GM21381 (cell line): ENCODE measurements at regions not wholly inside any gene's neighbourhood (a gene's known extent, or its start where the extent isn't known, plus 50 kb on each side); places are given as distances from the start of the nearest gene placed in this dataset.

Source experiments
- ATAC-seq: cut with Tn5 transposase; IDR thresholded peaks from one replicate; pipeline ENCODE4 v1.9.1; 2021; ENCODE audit warnings: mild to moderate bottlenecking, moderate library complexity; ENCODE audit not compliant: unreplicated experiment

DNA sequence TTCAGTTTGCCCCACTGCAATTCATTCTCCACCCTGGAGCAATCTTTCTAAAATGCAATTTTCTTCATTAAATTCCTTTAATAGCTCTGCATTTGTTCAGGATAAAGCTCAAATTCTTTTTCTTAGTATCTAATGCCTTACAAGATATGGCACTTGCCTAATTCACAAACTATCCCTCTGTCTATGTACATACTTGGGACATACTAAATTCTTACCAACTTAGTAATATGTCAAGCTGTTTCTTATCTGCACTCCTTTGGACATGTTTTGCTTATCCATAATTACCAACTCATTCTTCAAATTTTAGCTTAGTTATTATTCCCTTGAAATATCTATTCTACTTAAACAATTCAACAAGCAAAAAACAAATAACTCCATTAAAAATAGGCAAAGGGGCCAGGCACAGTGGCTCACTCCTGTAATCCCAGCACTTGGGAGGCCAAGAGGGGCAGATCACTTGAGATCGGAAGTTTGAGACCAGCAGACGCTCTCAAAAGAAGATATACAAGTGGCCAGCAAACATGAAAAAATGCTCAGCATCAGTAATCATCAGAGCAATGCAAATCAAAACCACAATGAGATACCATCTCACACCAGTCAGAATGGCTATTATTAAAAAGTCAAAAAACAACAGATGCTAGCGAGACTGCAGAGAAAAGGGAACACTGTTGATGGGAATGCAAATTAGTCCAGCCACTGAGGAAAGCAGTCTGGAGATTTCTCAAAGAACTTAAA, 96.9 kb downstream of the FAM76B start:
- no peak for ATAC-seq

- ATAC-seq: no peak
Observed at GRCh38 chr11:95690100-95690499, 99.5 kb downstream of the FAM76B start.

DNA sequence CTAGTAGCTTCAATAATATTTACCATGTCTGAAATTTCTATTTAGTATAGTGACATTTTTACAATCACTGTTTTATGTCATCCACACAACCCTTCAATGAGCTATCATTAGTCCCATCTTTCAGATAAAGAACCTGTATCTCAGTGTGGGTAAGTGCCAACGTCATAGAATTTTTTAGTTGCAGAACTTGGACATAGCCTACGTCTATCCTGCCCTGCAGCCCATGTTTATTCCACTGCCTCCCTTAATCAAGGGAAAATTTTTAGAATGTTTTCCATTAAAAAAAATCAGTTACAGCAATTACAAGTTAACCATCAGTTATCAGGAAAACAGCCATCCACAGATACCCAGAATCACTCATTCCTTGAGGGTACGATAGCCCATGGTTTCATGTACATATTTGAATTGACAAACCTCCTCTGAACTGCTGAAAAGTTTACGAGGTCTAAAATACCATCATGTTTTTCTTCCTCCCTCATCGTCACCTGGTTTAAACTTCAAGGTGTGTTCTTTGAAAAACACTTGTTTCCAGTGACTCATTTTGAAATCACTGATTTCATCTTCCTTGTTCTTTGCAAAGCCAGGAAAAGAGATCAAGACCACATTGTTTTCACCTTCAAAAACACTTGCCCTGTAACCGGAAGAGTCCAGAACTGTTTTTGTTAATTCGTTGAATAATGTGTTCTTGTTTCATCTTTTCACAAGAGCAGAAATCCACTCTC, 100.9 kb downstream of the FAM76B start:
- ATAC-seq: no peak

DNA sequence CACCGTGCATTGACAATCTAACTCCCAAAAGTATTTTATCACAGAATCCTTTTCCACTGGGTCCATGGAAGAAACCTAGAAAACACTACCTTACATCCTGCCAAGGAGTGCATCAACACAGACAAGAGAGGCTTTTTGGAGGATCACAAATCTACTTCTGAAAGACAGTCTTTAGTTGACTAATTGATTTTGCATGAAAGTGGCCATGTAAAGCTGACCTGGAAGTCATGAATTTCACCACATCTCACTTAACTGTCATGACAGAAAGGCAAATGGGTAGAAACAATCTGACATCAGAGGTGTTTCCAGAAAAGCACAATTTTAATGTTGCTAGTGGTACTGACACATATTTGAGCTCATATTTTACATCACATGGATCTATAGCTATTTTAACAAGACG, 101.6 kb downstream of the FAM76B start:
- no peak for ATAC-seq

- ATAC-seq: no peak
Observed at GRCh38 chr11:95686265-95686664, 103.3 kb downstream of the FAM76B start.

DNA sequence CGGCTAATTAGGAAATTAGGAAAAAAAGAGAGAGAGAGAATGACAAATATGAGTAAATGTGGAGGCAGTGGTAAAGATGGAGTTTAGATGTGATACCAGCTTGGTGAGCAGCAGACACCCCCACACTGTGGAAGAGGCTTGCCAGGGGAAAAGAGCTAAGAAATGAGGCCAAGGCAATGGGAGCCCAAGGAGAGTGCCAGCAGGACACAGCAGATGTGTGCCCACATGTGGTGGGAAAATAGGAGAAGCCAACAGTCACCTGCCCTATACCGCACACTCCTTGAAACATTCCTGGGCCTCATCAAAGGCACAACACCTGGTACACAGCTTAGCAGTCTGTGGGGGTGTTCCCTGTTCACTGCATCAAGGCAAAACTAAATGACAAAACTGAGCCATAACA, 104.9 kb downstream of the FAM76B start:
- no peak for ATAC-seq

- no peak for ATAC-seq
Observed at GRCh38 chr11:95684170-95684569, 105.4 kb downstream of the FAM76B start.

DNA sequence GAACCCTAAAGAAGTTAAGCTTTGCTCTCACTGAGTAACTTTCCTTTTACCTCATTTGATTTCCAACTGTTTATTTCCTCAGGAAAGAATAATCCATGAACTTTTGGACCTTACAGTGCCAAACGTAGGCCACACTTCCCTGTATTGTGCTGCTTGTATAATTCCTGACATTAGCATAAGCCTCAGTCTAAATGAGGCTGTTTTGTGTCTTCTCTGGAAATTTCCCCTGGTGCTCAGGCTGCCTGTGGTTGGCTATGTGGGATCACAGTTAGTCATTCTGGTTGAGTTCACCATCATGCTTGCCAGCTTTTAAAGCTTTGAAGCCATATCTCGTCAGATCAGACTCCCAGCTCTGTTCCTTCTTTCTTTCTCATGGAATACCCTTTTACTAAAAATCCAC, 107.0 kb downstream of the FAM76B start:
- ATAC-seq: no peak

- peak; percentile 78 for ATAC-seq
Observed at GRCh38 chr11:95680169-95680929, 109.2 kb downstream of the FAM76B start.

- no peak for ATAC-seq
Observed at GRCh38 chr11:95678988-95679387, 110.6 kb downstream of the FAM76B start.

GRCh38 chr11:95676308-95676707, 113.3 kb downstream of the FAM76B start:
- ATAC-seq: no peak

DNA sequence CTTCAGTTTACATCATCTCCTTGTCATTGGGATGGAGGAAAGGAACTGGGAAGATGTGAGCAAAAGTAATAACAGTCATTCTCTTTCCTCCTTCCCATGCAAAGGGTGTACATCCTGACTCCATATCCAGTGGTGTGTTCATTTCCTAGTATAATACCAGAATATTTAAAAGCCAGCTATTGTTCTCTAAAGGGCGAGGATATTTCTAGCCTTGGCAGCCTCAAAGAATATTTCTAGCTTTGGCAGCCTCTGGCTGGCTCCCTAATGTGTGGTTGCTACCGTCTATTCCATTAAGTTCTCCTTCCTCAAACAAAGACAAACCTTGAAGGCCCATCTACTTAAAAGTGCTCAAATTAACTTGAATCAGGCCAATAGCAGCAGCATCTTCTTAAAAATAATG, 114.0 kb downstream of the FAM76B start:
- no peak for ATAC-seq

DNA sequence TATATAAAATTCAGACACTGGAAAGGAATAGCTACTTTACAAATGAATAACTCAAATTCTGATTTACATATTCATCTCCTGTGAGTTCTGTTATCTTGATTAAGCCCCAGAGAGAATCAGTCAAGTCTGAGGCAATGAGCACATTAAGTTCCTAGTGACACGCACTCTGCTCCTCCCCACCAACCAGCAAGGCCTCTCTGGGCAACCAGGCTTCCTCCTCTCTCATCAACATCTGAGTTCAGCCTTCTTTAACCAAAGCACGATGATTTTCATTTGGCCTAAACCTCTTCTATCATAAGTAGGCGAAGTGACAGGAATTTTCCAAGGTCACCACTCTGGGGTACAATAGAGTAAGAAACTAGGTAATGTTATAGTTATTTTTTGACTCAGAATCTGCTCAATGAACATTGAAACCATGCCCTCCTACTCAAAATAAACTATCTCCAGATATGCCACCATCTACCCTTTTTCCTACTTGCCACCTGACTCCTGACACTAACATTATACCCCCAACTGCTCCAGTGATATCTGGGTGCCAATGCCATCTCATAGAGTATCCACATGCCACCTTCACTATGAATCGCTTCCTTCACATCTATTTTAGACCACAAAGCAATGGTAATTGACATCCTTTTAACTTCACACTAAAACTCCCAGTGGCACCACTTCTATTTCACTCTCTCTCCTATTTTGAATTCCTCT, 114.8 kb downstream of the FAM76B start:
- ATAC-seq: no peak

DNA sequence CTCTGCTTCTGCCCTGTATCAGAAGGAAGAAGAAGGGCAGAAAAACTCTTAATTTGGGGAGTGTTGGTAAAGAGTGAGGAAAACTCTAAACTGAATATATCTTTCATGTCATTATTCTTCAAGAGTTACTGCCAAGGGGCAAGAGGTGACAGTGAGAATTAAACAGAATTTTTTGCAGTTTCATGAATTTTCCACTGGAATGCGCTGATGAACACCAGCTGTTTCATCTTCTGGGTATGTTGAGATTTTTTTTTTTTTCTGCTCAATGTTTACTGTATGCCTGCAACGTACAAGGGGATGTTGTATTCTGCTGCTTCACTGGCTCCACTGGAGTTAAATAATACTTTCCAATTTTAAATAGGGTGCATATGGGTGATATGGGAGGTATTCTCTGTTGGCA, 117.8 kb downstream of the FAM76B start:
- no peak for ATAC-seq

GRCh38 chr11:95668131-95668530, 121.5 kb downstream of the FAM76B start:
- no peak for ATAC-seq

GRCh38 chr11:95661162-95661561, 128.4 kb downstream of the FAM76B start:
- ATAC-seq: no peak

DNA sequence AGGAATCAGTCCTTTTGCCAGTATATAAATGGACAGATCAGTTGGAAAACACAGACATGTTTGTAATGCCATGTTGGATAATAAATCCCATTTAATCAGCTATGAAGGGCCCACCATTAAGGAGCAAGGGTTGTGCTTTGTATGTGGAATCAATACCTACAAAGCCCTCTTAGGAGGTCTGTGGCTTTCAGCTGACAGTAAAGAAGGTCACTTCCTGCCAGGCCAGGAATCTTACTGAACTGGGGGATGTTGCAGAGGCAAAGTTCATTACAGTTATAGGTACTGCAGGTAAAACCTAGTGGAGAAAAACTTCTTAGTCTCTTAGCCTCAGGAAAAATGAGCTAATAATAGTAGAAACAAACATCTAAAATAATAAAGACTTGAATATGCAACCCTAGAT, 129.5 kb downstream of the FAM76B start:
- no peak for ATAC-seq

GRCh38 chr11:95659088-95659487, 130.5 kb downstream of the FAM76B start:
- no peak for ATAC-seq

DNA sequence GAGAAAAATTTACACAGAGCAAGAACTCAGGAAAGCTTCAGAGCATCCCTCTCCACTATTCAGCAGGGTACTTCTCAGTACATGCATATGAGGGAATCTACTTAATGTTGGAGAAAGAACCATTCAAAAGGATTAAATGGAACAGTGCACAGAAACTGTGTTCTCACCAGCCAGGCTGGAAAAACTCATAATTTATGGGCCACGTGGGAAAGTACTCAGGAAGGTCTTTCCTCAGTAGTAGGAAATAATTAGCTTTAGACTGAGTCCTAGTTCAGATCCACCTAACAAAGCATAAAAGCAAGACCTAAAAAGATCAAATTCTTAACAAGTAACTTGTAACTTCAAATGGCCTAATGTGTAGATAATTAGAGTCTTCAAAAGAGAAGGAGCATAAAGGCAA, 134.0 kb downstream of the FAM76B start:
- ATAC-seq: no peak

GRCh38 chr11:95653680-95654079, 135.9 kb downstream of the FAM76B start:
- ATAC-seq: no peak

DNA sequence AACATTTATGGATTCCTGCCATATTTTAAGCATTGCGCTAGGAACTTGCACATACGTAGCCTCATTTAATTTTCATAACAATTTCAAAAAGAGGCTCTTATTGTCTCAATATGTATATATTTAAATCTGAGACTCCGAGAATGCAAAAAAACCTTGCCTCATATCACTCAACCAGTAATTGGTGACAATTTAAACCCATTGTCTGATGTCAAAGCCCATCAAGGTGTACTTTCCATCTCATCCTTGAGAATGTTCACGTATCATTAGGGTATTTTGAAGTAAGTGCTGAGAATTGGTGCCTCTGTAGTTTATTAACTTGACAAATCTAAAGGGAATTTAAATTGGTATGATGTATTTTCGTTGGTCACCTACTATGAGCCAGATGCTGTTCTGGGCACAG, 136.5 kb downstream of the FAM76B start:
- no peak for ATAC-seq
